ENCODE measurements at regions not wholly inside any gene's neighbourhood (a gene's known extent, or its start where the extent isn't known, plus 50 kb on each side); places are given as distances from the start of the nearest gene placed in this dataset.

DNA sequence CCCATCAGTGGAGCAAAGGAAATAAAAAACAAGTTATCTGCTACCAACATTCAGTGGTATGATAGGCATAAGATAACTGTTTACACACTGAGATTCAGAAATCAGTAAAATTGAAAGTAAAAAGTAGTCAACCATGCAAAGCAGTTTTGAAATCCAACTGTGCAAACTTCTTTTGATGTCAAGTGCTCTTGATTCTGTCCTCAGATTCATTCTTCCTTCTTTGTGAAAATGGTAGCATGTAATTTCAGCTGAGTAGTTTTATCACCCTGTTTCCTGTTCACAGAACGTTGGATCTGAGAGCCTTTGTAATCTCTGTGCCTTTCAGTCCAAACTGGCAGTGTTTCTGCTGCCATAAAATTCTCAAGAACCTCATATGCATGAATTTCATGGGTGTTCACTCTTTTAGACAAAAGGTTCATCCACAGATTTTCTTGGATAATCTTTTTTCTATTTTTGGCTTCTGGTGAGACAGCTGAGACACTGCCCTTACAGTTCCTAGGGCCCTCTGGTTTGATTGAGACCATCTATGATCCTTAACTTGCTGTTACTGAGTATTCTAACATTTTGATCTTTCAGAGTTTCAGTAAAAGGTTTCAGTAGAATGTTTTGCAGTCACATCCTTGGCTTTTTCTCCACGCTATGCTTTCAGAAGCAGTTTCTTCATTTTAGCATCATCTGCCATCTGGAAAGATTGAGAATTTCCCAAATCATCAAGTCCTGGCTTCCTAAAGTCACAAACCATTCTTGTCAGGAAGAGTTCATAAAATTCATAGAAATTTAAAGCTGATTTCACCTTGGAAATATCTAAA lies 272.3 kb upstream of the EPHA4 start:
- ChIA-PET CTCF (ENCODE audit: low intra/inter-chr PET ratio, low total read pairs) (no interaction called here), POLR2A (no interaction called here)
- DNase-seq (ENCODE audit: low spot score) (no peak), ATAC-seq (no peak), FAIRE-seq (no peak)
- Histone ChIP-seq H3K9ac (ENCODE audit: insufficient read depth, low read depth, low read length) (no peak overlapping the region), H3K4me1 (ENCODE audit: insufficient read depth, low read length) (no peaks in the 10 kb centered on the region), H4K20me1 (ENCODE audit: insufficient read depth, low read length) (no peaks in the 10 kb centered on the region), H3K79me2 (ENCODE audit: insufficient read depth, low read length) (no peaks in the 10 kb centered on the region), H3K9me3 (ENCODE audit: low read length) (peaks cover 15% of the 10 kb centered on the region), H3K36me3 (replicated peaks in 1 of 2; ENCODE audit: control insufficient read depth in 1 of 2, insufficient read depth in 2 of 2, low read length in 2 of 2) (no peaks in the 10 kb centered on the region), H3K4me3 (replicated peaks in 1 of 3; ENCODE audit: insufficient read depth in 1 of 3, low read depth in 2 of 3, low read length in 3 of 3) (no peak overlapping the region), H3K27me3 (ENCODE audit: control insufficient read depth in 1 of 2, insufficient read depth in 2 of 2, low read length in 2 of 2) (no peaks in the 10 kb centered on the region), H3K4me2 (ENCODE audit: low read depth, low read length) (no peak overlapping the region), H3K27ac (ENCODE audit: extremely low read length, insufficient read depth, low read length) (no peak overlapping the region), H2AFZ (ENCODE audit: low read length) (no peak overlapping the region)
- intact Hi-C loops (cut with micrococcal nuclease; ENCODE audit: unreplicated experiment): no loop called here
- no TSS peak for BruUV-seq (replicated peaks)
- WGBS (ENCODE audit: low lambda C conversion rate): 0% methylated on average over 2 of the region's 2 CpGs
- in situ Hi-C loops (cut with HindIII; ENCODE audit: extremely low pct_ligation_motif_present, low pct_unique_long_range_greater_than_20kb): no loop called here
- TF ChIP-seq TRIM24 (CRISPR knock-in tag; IDR thresholded peaks at IDR 0.05) (no peak), RAD21 (CRISPR knock-in tag; IDR thresholded peaks at IDR 0.05) (no peak), GLI4 (CRISPR knock-in tag; IDR thresholded peaks at IDR 0.05; ENCODE audit: borderline replicate concordance) (no peak), CCAR2 (optimal IDR thresholded peaks at IDR 0.05; ENCODE audit: low read depth, low read length) (no peak), KAT2B (IDR thresholded peaks at IDR 0.05; ENCODE audit: borderline replicate concordance, low read depth, low read length) (no peak), NR2F1 (CRISPR knock-in tag; IDR thresholded peaks at IDR 0.05) (no peak), NFYC (CRISPR knock-in tag; IDR thresholded peaks at IDR 0.05) (no peak)
- TF ChIP-seq, protein P1, sequence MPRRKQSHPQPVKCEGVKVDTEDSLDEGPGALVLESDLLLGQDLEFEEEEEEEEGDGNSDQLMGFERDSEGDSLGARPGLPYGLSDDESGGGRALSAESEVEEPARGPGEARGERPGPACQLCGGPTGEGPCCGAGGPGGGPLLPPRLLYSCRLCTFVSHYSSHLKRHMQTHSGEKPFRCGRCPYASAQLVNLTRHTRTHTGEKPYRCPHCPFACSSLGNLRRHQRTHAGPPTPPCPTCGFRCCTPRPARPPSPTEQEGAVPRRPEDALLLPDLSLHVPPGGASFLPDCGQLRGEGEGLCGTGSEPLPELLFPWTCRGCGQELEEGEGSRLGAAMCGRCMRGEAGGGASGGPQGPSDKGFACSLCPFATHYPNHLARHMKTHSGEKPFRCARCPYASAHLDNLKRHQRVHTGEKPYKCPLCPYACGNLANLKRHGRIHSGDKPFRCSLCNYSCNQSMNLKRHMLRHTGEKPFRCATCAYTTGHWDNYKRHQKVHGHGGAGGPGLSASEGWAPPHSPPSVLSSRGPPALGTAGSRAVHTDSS (CRISPR knock-in tag; conservative IDR thresholded peaks at IDR 0.05): no peak
- TF ChIP-seq, protein P2, sequence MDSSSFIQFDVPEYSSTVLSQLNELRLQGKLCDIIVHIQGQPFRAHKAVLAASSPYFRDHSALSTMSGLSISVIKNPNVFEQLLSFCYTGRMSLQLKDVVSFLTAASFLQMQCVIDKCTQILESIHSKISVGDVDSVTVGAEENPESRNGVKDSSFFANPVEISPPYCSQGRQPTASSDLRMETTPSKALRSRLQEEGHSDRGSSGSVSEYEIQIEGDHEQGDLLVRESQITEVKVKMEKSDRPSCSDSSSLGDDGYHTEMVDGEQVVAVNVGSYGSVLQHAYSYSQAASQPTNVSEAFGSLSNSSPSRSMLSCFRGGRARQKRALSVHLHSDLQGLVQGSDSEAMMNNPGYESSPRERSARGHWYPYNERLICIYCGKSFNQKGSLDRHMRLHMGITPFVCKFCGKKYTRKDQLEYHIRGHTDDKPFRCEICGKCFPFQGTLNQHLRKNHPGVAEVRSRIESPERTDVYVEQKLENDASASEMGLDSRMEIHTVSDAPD (CRISPR knock-in tag; IDR thresholded peaks at IDR 0.05): no peak
- TF ChIP-seq, protein P3, sequence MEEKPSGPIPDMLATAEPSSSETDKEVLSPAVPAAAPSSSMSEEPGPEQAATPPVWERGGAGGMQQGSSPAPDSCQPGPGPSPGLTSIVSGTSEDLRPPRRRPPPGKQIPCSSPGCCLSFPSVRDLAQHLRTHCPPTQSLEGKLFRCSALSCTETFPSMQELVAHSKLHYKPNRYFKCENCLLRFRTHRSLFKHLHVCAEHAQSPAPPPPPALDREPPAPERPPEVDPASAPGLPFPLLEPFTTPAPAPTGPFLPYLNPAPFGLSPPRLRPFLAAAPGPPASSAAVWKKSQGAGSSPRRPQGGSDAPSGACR (CRISPR knock-in tag; IDR thresholded peaks at IDR 0.05): no peak
- TF ChIP-seq, protein P4, sequence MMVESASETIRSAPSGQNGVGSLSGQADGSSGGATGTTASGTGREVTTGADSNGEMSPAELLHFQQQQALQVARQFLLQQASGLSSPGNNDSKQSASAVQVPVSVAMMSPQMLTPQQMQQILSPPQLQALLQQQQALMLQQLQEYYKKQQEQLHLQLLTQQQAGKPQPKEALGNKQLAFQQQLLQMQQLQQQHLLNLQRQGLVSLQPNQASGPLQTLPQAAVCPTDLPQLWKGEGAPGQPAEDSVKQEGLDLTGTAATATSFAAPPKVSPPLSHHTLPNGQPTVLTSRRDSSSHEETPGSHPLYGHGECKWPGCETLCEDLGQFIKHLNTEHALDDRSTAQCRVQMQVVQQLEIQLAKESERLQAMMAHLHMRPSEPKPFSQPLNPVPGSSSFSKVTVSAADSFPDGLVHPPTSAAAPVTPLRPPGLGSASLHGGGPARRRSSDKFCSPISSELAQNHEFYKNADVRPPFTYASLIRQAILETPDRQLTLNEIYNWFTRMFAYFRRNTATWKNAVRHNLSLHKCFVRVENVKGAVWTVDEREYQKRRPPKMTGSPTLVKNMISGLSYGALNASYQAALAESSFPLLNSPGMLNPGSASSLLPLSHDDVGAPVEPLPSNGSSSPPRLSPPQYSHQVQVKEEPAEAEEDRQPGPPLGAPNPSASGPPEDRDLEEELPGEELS (CRISPR knock-in tag; IDR thresholded peaks at IDR 0.05): no peak

Measured in HepG2 (cell line).